ENCODE measurements at regions not wholly inside any gene's neighbourhood (a gene's known extent, or its start where the extent isn't known, plus 50 kb on each side); places are given as distances from the start of the nearest gene placed in this dataset.

DNA sequence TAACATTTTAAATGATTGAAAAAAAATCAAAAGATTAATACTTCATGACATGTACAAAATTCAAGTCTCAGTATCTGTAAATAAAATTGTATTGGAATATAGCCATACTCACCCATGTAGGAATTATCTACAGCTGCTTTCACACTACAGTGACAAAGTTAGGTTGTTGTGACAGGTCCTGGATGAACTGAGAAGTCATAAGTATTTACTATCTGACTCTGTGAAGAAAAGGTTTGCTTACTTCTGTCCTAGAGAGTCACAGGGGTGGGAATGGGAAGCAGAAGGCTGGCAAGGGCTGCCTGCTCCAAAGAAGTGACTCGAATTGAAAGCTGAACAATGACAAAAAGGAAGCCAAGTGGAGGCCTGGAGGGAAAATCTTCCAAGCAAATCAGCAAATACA is 155.2 kb downstream of the SLC30A10 start:
- TF ChIP-seq, protein P1, sequence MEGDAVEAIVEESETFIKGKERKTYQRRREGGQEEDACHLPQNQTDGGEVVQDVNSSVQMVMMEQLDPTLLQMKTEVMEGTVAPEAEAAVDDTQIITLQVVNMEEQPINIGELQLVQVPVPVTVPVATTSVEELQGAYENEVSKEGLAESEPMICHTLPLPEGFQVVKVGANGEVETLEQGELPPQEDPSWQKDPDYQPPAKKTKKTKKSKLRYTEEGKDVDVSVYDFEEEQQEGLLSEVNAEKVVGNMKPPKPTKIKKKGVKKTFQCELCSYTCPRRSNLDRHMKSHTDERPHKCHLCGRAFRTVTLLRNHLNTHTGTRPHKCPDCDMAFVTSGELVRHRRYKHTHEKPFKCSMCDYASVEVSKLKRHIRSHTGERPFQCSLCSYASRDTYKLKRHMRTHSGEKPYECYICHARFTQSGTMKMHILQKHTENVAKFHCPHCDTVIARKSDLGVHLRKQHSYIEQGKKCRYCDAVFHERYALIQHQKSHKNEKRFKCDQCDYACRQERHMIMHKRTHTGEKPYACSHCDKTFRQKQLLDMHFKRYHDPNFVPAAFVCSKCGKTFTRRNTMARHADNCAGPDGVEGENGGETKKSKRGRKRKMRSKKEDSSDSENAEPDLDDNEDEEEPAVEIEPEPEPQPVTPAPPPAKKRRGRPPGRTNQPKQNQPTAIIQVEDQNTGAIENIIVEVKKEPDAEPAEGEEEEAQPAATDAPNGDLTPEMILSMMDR (IDR thresholded peaks at IDR 0.05 in 2 of 3, conservative IDR thresholded peaks at IDR 0.05 in 1 of 3; ENCODE audit: control insufficient read depth in 2 of 3, extremely low read depth in 1 of 3, insufficient read depth in 1 of 3, low read depth in 3 of 3, low read length in 3 of 3) = no peak
- TF ChIP-seq SMAD1 (IDR thresholded peaks at IDR 0.05; ENCODE audit: low read depth, partially characterized antibody) (no peak), MEF2B (IDR thresholded peaks at IDR 0.05; ENCODE audit: partially characterized antibody, poor library complexity, severe bottlenecking) (no peak), SMC3 (IDR thresholded peaks at IDR 0.05; ENCODE audit: borderline replicate concordance, low read length) (no peak), JUND (IDR thresholded peaks at IDR 0.05; ENCODE audit: low read depth, low read length) (no peak), MXI1 (IDR thresholded peaks at IDR 0.05; ENCODE audit: low read depth, low read length) (no peak), TAF1 (IDR thresholded peaks at IDR 0.05; ENCODE audit: borderline replicate concordance, low read depth, low read length) (no peak), RB1 (IDR thresholded peaks at IDR 0.05; ENCODE audit: borderline replicate concordance) (no peak), BRCA1 (IDR thresholded peaks at IDR 0.05; ENCODE audit: low read depth, low read length) (no peak), EZH2 (IDR thresholded peaks at IDR 0.05; ENCODE audit: borderline replicate concordance, control insufficient read depth, low read depth, low read length) (no peak), GATAD2B (conservative IDR thresholded peaks at IDR 0.05; ENCODE audit: low read depth) (no peak), SUPT20H (IDR thresholded peaks at IDR 0.05; ENCODE audit: borderline replicate concordance, control insufficient read depth, low read depth, low read length) (no peak)
- TF ChIP-seq, protein P2, sequence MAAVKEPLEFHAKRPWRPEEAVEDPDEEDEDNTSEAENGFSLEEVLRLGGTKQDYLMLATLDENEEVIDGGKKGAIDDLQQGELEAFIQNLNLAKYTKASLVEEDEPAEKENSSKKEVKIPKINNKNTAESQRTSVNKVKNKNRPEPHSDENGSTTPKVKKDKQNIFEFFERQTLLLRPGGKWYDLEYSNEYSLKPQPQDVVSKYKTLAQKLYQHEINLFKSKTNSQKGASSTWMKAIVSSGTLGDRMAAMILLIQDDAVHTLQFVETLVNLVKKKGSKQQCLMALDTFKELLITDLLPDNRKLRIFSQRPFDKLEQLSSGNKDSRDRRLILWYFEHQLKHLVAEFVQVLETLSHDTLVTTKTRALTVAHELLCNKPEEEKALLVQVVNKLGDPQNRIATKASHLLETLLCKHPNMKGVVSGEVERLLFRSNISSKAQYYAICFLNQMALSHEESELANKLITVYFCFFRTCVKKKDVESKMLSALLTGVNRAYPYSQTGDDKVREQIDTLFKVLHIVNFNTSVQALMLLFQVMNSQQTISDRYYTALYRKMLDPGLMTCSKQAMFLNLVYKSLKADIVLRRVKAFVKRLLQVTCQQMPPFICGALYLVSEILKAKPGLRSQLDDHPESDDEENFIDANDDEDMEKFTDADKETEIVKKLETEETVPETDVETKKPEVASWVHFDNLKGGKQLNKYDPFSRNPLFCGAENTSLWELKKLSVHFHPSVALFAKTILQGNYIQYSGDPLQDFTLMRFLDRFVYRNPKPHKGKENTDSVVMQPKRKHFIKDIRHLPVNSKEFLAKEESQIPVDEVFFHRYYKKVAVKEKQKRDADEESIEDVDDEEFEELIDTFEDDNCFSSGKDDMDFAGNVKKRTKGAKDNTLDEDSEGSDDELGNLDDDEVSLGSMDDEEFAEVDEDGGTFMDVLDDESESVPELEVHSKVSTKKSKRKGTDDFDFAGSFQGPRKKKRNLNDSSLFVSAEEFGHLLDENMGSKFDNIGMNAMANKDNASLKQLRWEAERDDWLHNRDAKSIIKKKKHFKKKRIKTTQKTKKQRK (IDR thresholded peaks at IDR 0.05; ENCODE audit: low read depth, low read length) = no peak

Data from GM12878 (cell line).